Neural crest cell (in vitro differentiated cells): ENCODE measurements at regions not wholly inside any gene's neighbourhood (a gene's known extent, or its start where the extent isn't known, plus 50 kb on each side); places are given as distances from the start of the nearest gene placed in this dataset.

Experiments
- DNase-seq: peaks from one replicate; pipeline ENCODE4 v3.0.0; 2021; ENCODE audit warnings: low read depth, mixed read lengths, low spot score
- H3K27ac Mint-ChIP-seq: one replicate; pipeline ENCODE4 v1.8.0; 2021; ENCODE audit warnings: mild to moderate bottlenecking, mixed read lengths; ENCODE audit not compliant: unreplicated experiment
- H3K27me3 Mint-ChIP-seq: 2 replicates; pipeline ENCODE4 v1.8.0; 2021; ENCODE audit warnings: low read depth, mild to moderate bottlenecking, mixed read lengths
- H3K36me3 Mint-ChIP-seq: 2 replicates; pipeline ENCODE4 v1.8.0; 2021; ENCODE audit warnings: low read depth, mild to moderate bottlenecking, mixed read lengths
- H3K4me1 Mint-ChIP-seq: 2 replicates; pipeline ENCODE4 v1.8.0; 2021; ENCODE audit warnings: mixed read lengths
- H3K4me3 Mint-ChIP-seq: one replicate; pipeline ENCODE4 v1.8.0; 2021; ENCODE audit warnings: mild to moderate bottlenecking, mixed read lengths
- H3K9me3 Mint-ChIP-seq: 2 replicates; pipeline ENCODE4 v1.8.0; 2021; ENCODE audit warnings: mixed read lengths
- TF ChIP-seq, protein P1 (sequence below): fragments of 200-600 bp; sonication (generic); conservative IDR thresholded peaks from 2 replicates; pipeline ENCODE4 v1.5.0; 2021; ENCODE audit warnings: antibody characterized with exemption, mild to moderate bottlenecking

DNA sequence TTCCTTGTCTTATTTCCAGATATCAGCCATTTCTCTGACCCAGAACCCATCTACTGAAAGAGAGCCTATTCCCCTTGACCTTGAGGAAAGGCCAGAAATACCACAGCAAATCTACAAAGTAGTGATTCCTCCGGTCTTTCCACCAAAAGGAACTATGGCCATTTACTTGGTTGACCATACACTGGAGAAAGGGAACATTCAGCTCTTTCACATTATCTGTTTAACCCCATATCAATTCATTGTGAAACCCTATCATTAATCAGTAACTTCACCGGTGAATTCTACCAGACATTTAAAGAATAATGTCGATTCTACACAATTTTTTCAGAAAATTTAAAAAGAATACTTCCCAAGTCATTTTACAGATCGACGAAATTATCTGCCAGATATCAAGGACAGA lies 265.7 kb upstream of the CLEC14A start:
- H3K4me1 Mint-ChIP-seq = no peaks in the 10 kb centered on the region
- DNase-seq = no peak
- H3K4me3 Mint-ChIP-seq = no peak overlapping the region
- no peak overlapping the region for H3K27ac Mint-ChIP-seq
- TF ChIP-seq, protein P1, sequence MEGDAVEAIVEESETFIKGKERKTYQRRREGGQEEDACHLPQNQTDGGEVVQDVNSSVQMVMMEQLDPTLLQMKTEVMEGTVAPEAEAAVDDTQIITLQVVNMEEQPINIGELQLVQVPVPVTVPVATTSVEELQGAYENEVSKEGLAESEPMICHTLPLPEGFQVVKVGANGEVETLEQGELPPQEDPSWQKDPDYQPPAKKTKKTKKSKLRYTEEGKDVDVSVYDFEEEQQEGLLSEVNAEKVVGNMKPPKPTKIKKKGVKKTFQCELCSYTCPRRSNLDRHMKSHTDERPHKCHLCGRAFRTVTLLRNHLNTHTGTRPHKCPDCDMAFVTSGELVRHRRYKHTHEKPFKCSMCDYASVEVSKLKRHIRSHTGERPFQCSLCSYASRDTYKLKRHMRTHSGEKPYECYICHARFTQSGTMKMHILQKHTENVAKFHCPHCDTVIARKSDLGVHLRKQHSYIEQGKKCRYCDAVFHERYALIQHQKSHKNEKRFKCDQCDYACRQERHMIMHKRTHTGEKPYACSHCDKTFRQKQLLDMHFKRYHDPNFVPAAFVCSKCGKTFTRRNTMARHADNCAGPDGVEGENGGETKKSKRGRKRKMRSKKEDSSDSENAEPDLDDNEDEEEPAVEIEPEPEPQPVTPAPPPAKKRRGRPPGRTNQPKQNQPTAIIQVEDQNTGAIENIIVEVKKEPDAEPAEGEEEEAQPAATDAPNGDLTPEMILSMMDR = no peak
- H3K9me3 Mint-ChIP-seq = no peaks in the 10 kb centered on the region
- no peaks in the 10 kb centered on the region for H3K36me3 Mint-ChIP-seq
- H3K27me3 Mint-ChIP-seq = no peaks in the 10 kb centered on the region

DNA sequence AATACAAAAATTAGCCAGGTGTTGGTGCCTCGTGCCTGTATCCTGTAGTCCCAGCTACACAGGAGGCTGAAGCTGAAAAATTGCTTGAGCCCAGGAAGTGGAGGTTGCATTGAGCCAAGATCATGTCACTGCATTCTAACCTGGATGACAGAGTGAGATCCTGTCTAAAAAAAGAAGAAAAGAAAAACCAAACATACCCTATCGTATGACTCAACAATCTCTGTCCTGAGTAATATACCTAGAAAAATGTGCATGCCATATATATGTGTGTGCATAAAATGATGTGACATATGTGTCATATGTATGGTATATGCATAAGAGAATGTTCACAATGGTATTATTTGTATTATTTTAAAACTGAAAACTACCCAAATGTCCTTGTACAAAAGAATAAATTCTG lies 261.5 kb upstream of the CLEC14A start:
- Mint-ChIP-seq H3K36me3 (no peaks in the 10 kb centered on the region), H3K4me1 (no peaks in the 10 kb centered on the region), H3K27ac (no peak overlapping the region), H3K4me3 (no peak overlapping the region), H3K27me3 (no peaks in the 10 kb centered on the region), H3K9me3 (no peaks in the 10 kb centered on the region)
- TF ChIP-seq, protein P1 = no peak
- DNase-seq = no peak

DNA sequence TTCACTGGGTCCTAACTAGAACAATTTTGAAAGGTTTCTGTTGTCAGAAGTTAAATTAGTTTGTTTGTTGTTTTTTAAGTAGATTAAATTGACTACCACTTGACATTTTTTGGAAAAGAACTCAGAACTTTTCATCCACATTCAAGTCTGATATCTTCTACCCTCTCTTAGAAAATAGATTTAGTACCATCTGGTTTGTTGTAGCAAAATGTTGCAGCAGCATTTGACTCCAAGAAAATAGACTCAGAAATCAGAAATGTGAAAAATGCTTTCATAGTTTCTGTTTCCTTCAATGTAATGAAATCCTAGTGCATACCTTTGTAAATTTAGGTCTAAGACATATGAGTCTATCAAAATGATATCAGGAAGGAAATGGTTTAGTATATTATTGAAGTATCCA lies 256.3 kb upstream of the CLEC14A start:
- Mint-ChIP-seq H3K9me3 (no peaks in the 10 kb centered on the region), H3K27me3 (no peaks in the 10 kb centered on the region), H3K27ac (no peak overlapping the region), H3K36me3 (no peaks in the 10 kb centered on the region), H3K4me1 (no peaks in the 10 kb centered on the region), H3K4me3 (no peak overlapping the region)
- no peak for DNase-seq
- TF ChIP-seq, protein P1 = no peak

DNA sequence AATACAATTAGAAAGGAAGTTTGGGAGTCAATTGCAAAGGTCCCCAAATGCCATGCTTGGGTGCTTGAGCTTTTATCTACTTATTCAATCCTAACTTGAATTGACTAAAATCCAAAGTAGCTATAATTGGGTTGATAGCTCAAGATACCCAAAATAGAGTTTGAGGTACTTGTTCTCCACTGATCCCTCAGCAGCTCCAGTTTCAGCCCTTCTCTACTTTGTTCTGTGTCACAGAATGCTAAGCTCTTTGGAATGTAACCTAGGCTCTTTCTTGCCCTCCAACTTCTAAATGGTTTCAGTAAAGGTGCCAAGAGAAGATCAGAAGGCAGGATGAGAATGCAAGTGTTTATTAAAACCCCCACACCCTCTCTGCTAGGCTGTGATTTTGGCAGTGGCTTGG lies 251.4 kb upstream of the CLEC14A start:
- Mint-ChIP-seq H3K4me1 (peaks cover 16% of the 10 kb centered on the region), H3K27ac (no peak overlapping the region), H3K4me3 (no peak overlapping the region), H3K36me3 (no peaks in the 10 kb centered on the region), H3K27me3 (no peaks in the 10 kb centered on the region), H3K9me3 (no peaks in the 10 kb centered on the region)
- TF ChIP-seq, protein P1 = no peak
- DNase-seq = no peak

DNA sequence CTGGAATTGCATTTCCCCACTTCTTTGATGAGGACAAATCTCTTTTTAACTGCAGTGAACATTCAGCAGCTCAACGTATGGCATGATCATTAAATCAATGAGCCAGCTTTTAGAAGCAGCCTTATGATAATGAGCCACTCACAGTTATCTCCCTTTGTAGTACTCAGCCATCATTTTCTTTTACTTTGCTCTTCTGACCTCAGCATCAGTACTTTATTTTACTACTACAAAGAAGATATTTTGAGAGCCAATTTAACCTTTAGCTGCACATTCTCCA lies 250.0 kb upstream of the CLEC14A start:
- H3K4me3 Mint-ChIP-seq = no peak overlapping the region
- TF ChIP-seq, protein P1 = no peak
- H3K27ac Mint-ChIP-seq = peak overlapping the region; percentile 30
- no peaks in the 10 kb centered on the region for H3K36me3 Mint-ChIP-seq
- no peaks in the 10 kb centered on the region for H3K27me3 Mint-ChIP-seq
- H3K4me1 Mint-ChIP-seq = peaks cover 16% of the 10 kb centered on the region
- H3K9me3 Mint-ChIP-seq = no peaks in the 10 kb centered on the region
- DNase-seq = no peak
